ENCODE measurements at regions not wholly inside any gene's neighbourhood (a gene's known extent, or its start where the extent isn't known, plus 50 kb on each side); places are given as distances from the start of the nearest gene placed in this dataset.

DNA sequence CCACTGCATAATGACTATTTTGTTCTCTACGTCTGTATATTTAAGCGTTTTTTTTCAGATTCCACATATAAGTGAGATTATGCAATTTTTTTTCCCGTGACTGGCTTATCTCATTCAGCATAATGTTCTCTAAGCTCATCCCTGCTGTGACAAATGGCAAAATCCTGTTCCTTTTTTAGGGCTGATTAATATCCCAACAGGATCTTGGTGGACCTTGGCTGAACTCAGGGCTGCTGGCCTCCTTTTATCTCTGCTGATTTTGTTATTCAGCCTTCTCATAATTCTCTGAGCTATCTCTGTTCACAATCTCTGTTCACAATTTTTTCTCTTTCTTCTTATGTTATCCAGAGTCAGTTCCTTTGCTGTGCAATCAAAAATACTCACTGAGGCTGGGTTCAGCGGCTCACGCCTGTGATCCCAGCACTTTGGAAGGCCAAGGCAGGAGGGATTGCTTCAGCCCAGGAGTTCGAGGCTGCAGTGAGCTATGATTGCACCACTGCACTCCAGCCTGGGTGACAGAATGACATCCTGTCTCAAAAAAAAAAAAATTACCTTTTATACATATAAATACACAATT is 1035.9 kb upstream of the AUTS2 start:
- Histone ChIP-seq H3K9me3 (replicated peaks) (peaks cover 5% of the 10 kb centered on the region), H3K4me3 (no peak overlapping the region), H3K4me1 (no peaks in the 10 kb centered on the region), H3K36me3 (no peaks in the 10 kb centered on the region), H3K27ac (replicated peaks) (no peak overlapping the region), H3K27me3 (ENCODE audit: low read depth) (peaks cover 2% of the 10 kb centered on the region)
- TF ChIP-seq CTCF (IDR thresholded peaks at IDR 0.05; ENCODE audit: borderline replicate concordance): no peak
- no peak for DNase-seq
- intact Hi-C loops (cut with micrococcal nuclease): no loop called here

DNA sequence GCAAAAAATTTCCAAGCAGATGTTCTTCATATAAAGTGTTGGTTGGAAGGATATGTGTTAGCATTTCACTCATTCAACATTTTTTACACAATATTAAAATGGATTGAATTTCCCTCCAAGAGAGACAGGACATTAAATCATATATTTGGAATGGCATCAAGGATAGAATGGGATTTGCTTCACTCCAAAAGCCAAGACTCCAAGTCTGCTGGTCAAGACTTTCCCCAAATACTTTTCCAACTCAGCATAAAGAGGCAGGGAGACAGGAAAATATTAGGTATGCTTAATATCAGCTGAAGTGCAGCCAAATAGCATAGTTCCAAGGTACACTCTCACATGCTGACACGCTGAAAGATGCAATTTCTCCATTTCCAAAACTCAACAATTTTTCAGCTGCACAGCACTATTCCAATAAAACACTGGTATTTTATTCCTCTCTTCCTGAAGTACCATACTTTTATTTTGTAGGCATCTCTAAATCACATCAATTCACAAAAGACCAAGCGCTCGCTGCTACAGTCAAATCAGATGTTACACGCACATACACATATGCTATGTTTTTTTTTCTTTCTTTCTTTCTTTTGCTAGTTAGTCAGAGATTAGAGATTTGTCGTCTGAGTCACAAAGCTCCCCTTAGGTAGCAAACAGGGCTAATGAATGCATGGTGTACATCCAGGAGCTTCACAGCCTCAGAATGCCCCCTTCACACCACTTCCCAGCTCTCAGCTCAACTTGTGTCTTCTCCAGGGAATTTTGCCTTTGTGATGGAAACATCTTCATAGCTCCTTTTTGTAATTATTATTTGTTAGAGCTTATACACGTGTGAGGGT is 1033.8 kb upstream of the AUTS2 start:
- peaks cover 5% of the 10 kb centered on the region for H3K9me3 ChIP-seq (replicated peaks)
- H3K4me3 ChIP-seq: no peak overlapping the region
- H3K27ac ChIP-seq (replicated peaks): no peak overlapping the region
- no peaks in the 10 kb centered on the region for H3K27me3 ChIP-seq (ENCODE audit: low read depth)
- TF ChIP-seq CTCF (IDR thresholded peaks at IDR 0.05; ENCODE audit: borderline replicate concordance): no peak
- H3K4me1 ChIP-seq: no peaks in the 10 kb centered on the region
- no peak for DNase-seq
- intact Hi-C loops (cut with micrococcal nuclease): no loop called here
- no peaks in the 10 kb centered on the region for H3K36me3 ChIP-seq

- peaks cover 5% of the 10 kb centered on the region for H3K9me3 ChIP-seq (replicated peaks)
- intact Hi-C loops (cut with micrococcal nuclease): no loop called here
- H3K27ac ChIP-seq (replicated peaks): no peak overlapping the region
- no peaks in the 10 kb centered on the region for H3K4me1 ChIP-seq
- DNase-seq: no peak
- no peaks in the 10 kb centered on the region for H3K36me3 ChIP-seq
- H3K4me3 ChIP-seq: no peak overlapping the region
- peaks cover 9% of the 10 kb centered on the region for H3K27me3 ChIP-seq (ENCODE audit: low read depth)
- TF ChIP-seq CTCF (IDR thresholded peaks at IDR 0.05; ENCODE audit: borderline replicate concordance): no peak
These were observed 1027.0 kb upstream of the AUTS2 start for GRCh38 chr7:68571286-68571685.

DNA sequence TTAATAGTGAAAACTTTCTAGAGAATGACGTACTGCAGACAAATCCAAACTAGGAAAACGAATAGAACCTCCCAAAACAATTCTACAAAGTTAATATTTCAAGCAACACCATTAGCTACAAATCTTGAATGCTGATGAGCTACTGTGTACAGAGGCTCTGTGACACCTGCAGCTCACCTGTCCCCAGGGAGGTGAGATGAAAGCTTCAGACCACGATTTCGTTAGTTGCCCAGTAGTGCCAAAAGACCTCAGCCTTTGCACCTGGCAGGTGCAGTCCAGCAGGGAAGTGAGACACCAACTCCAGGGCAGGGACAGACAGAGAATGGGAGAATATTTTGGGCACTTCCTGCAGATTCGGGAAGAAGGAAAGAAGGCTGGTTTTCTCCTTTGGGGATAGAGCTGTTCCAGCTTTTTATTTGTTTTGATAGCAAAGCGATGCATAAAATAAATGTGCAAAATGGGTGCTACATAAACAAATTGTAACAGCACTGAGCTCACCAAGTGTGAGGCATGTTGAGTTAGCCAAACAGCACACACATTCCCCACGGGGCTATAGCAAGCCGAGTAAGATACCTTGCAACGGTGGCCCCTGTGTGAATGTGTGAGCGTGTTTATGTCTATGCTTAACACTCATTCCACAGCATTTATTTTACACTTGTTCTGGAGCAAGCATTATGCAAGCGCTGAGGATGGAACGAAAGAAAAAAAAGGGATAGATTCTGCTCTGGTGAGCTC is 1024.8 kb upstream of the AUTS2 start:
- no peaks in the 10 kb centered on the region for H3K36me3 ChIP-seq
- DNase-seq: no peak
- H3K27me3 ChIP-seq (ENCODE audit: low read depth): peaks cover 9% of the 10 kb centered on the region
- H3K4me3 ChIP-seq: no peak overlapping the region
- H3K4me1 ChIP-seq: no peaks in the 10 kb centered on the region
- intact Hi-C loops (cut with micrococcal nuclease): no loop called here
- H3K27ac ChIP-seq (replicated peaks): no peak overlapping the region
- H3K9me3 ChIP-seq (replicated peaks): no peaks in the 10 kb centered on the region
- no peak for TF ChIP-seq CTCF (IDR thresholded peaks at IDR 0.05; ENCODE audit: borderline replicate concordance)

DNA sequence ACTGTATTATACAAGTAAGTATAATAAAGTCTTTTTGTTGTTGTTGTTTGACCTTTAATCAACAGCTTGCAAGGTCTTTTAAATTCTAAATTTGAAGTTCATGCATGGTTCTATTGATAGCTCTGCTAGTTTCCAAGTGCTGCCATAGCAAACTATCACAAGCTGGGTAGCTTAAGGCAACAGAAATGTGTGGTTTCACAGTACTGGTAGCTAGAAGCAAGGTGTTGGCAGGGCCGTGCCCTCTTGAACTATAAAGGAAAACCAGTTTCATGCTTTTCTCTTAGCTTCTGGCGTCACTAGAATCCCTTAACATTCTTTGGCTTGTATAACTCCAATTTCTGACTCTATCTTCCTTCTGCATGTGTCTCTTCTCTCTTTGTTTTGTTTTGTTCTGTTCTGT is 1021.9 kb upstream of the AUTS2 start:
- Histone ChIP-seq H3K4me3 (no peak overlapping the region), H3K27ac (replicated peaks) (no peak overlapping the region), H3K9me3 (replicated peaks) (peaks cover 19% of the 10 kb centered on the region), H3K27me3 (ENCODE audit: low read depth) (peaks cover 9% of the 10 kb centered on the region), H3K4me1 (no peaks in the 10 kb centered on the region), H3K36me3 (no peaks in the 10 kb centered on the region)
- no peak for DNase-seq
- intact Hi-C loops (cut with micrococcal nuclease): no loop called here
- TF ChIP-seq CTCF (IDR thresholded peaks at IDR 0.05; ENCODE audit: borderline replicate concordance): no peak
